ENCODE measurements at regions not wholly inside any gene's neighbourhood (a gene's known extent, or its start where the extent isn't known, plus 50 kb on each side); places are given as distances from the start of the nearest gene placed in this dataset.

GRCh38 chr3:31275583-31275982 lies 257.1 kb upstream of the STT3B start:
- H3K4me3 Mint-ChIP-seq, result no peak overlapping the region
- H3K18ac ChIP-seq (ENCODE audit: insufficient read length, low read depth, low read length), result no peak overlapping the region
- H3K4me1 ChIP-seq (ENCODE audit: insufficient read depth, low read length), result no peaks in the 10 kb centered on the region; the same call in 1 of the 2 replicates
- no peak overlapping the region for H3K4me2 ChIP-seq (ENCODE audit: insufficient read depth, insufficient read length, low read length)
- H3T11ph ChIP-seq (ENCODE audit: low read length), result no peak overlapping the region
- H3K9me3 ChIP-seq (ENCODE audit: control insufficient read depth, low read depth, low read length), result no peaks in the 10 kb centered on the region
- no peak overlapping the region for H3K23ac ChIP-seq (ENCODE audit: insufficient read length, low read depth, low read length)
- peaks cover 2% of the 10 kb centered on the region; the same call in 1 of the 2 replicates for H3K27me3 Mint-ChIP-seq (ENCODE audit: low read depth)
- no peaks in the 10 kb centered on the region for H3K23me2 ChIP-seq (ENCODE audit: insufficient read length, low read depth, low read length, poor library complexity, severe bottlenecking)
- H2BK15ac ChIP-seq (ENCODE audit: low read depth, low read length), result no peak overlapping the region
- H3K56ac ChIP-seq (ENCODE audit: insufficient read length, low read depth, low read length), result no peak overlapping the region
- H3K79me2 ChIP-seq (ENCODE audit: insufficient read depth, low read length), result no peaks in the 10 kb centered on the region
- no peaks in the 10 kb centered on the region for H3K27me3 ChIP-seq (ENCODE audit: insufficient read depth, low read length)
- peaks cover 16 to 19% of the 10 kb centered on the region in 2 experiments for H3K4me1 Mint-ChIP-seq
- no peak overlapping the region for H3K27ac Mint-ChIP-seq
- H3K9me3 Mint-ChIP-seq, result no peaks in the 10 kb centered on the region; a peak in 1 of 5 replicates
- no peak overlapping the region for H2AFZ ChIP-seq (ENCODE audit: low read length)
- TF ChIP-seq, protein P1, sequence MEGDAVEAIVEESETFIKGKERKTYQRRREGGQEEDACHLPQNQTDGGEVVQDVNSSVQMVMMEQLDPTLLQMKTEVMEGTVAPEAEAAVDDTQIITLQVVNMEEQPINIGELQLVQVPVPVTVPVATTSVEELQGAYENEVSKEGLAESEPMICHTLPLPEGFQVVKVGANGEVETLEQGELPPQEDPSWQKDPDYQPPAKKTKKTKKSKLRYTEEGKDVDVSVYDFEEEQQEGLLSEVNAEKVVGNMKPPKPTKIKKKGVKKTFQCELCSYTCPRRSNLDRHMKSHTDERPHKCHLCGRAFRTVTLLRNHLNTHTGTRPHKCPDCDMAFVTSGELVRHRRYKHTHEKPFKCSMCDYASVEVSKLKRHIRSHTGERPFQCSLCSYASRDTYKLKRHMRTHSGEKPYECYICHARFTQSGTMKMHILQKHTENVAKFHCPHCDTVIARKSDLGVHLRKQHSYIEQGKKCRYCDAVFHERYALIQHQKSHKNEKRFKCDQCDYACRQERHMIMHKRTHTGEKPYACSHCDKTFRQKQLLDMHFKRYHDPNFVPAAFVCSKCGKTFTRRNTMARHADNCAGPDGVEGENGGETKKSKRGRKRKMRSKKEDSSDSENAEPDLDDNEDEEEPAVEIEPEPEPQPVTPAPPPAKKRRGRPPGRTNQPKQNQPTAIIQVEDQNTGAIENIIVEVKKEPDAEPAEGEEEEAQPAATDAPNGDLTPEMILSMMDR (conservative IDR thresholded peaks at IDR 0.05), result no peak
- H2BK120ac ChIP-seq (ENCODE audit: low read depth, low read length, poor library complexity, severe bottlenecking), result no peak overlapping the region
- no peak overlapping the region for H2BK5ac ChIP-seq (ENCODE audit: insufficient read length, low read length)
- H3K36me3 Mint-ChIP-seq (ENCODE audit: insufficient read depth in 1 of 3, low read depth in 3 of 3), result no peaks in the 10 kb centered on the region
- no peak overlapping the region for H3K9ac ChIP-seq (ENCODE audit: extremely low read depth, insufficient read length, low read length)
- no peak overlapping the region for H2BK20ac ChIP-seq (ENCODE audit: low read depth, low read length, poor library complexity, severe bottlenecking)
- H4K5ac ChIP-seq (ENCODE audit: insufficient read length, low read depth, low read length), result no peak overlapping the region
- H2AK5ac ChIP-seq (ENCODE audit: insufficient read length, low read length), result no peak overlapping the region
- no peaks in the 10 kb centered on the region for H3K79me1 ChIP-seq (ENCODE audit: insufficient read depth, low read depth, low read length, poor library complexity, severe bottlenecking)
- H2BK12ac ChIP-seq (ENCODE audit: insufficient read length, low read depth, low read length), result no peak overlapping the region
- H4K8ac ChIP-seq (replicated peaks; ENCODE audit: insufficient read length, low read depth, low read length), result no peak overlapping the region
- H3K4ac ChIP-seq (ENCODE audit: low read depth, low read length), result no peak overlapping the region
- H3K27ac ChIP-seq (ENCODE audit: insufficient read length, low read depth, low read length), result no peak overlapping the region
- H3K14ac ChIP-seq (ENCODE audit: insufficient read depth, low read length), result no peak overlapping the region
- H4K20me1 ChIP-seq (ENCODE audit: control insufficient read depth, insufficient read depth, insufficient read length), result no peaks in the 10 kb centered on the region
- no peak for DNase-seq
- no peak overlapping the region for H4K91ac ChIP-seq (ENCODE audit: insufficient read length, low read depth, low read length)
- no CpG with 5 or more reads among the region's 3 CpGs for WGBS (ENCODE audit: extremely low coverage, insufficient read length, low lambda C conversion rate)
